ENCODE measurements at regions not wholly inside any gene's neighbourhood (a gene's known extent, or its start where the extent isn't known, plus 50 kb on each side); places are given as distances from the start of the nearest gene placed in this dataset.
"Not testable (repeated sequence)": the region's sequence is repeated elsewhere in the genome, so short reads cannot be mapped to it uniquely, and the experiment has no call there.

DNA sequence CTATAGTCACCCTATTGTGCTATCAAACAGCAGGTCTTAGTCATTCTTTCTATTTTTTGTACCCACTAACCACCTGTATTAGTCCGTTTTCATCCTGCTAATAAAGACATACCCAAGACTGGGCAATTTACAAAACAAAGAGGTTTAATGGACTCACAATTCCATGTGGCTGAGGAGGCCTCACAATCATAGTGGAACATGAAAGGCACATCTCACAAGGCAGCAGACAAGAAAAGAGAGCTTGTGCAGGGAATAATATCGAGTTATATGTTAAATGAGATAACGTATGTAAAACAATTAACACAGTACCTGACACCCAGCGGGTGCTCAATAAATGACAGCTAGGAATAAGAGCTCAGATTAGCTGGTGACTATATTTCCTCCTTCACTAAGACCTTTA lies 88.1 kb upstream of the WDR44 start:
- no peak for DNase-seq (ENCODE audit: low read depth)

DNA sequence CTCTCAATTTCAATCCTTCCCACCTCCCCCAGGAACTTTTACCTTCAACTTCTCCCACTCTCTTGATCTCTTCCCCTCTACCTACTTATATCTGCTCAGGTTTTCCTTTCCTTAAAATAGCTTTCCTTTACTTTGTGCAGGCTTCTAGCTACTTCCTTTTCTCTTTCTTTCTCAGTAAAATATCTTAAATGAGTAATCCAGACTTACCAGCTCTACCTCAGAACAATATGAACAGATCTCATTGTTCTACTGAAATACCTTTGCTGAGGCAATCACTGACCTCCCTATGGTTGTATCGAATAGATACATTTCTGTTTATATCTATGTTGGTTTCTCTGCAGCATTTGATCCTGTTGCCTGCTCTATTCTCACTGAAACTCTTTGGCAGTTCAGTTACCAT lies 86.7 kb upstream of the WDR44 start:
- no peak for DNase-seq (ENCODE audit: low read depth)

DNA sequence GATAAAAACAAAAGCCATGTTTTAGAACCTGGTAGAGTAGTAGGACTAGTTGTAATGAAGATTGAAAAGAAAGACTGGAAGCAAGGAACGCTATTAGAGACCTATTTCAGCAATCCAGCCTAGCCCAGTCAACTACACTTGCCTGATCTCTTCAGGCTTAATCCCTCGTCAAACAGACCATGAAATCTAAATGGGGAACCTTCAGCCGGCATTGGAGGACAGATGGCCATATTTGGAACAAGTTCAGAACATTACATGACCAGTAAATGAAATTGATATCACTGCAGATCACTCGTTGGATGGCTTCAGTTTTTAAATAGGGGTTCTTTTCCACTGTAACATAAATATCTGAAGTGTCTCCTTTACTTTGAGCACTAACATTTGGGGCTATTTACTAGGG lies 84.8 kb upstream of the WDR44 start:
- DNase-seq (ENCODE audit: low read depth): no peak

DNA sequence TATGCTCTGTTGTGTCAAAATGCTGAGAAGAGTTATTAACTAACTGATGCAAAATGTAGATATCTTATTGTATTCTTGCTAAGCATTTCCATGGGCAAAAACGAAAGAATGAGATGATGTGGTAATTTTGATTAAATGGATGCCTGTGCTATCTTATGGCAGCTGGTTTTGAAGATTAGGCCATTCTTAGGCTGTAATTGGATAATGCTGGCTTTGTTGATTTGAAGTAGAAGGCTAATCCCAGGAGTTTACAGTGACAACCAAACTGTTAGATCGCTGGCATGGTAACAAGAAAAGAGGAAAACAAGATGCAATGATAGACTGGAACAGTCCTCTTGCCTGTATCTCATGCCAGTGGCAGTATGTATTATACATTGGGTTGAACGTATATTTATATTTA lies 74.1 kb upstream of the WDR44 start:
- no peak for DNase-seq (ENCODE audit: low read depth)

DNA sequence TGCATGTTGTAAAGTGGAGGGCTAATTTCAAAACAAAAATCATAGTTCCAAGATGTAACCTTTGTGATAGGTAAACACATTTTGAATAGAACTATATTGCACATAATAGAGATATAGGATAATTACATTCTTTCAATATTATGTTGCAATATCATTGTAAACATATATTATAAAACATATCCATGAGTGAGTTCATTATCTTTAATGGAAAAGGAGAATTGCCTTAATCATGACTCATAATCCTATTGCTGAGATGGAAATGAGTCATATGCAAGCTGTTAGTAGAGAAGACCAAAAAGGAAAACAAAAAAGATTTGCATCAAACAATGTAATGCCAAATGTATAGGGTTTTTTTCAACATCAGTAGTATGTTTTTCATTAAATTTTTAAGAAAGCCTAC lies 73.7 kb upstream of the WDR44 start:
- DNase-seq (ENCODE audit: low read depth): no peak

GRCh38 chrX:118286066-118286762 lies 59.7 kb upstream of the WDR44 start:
- no peak for DNase-seq (ENCODE audit: low read depth)

- not testable (repeated sequence) for DNase-seq (ENCODE audit: low read depth)
Observed at GRCh38 chrX:118295818-118296217, 50.1 kb upstream of the WDR44 start.
